GM11168 (cell line): ENCODE measurements at regions not wholly inside any gene's neighbourhood (a gene's known extent, or its start where the extent isn't known, plus 50 kb on each side); places are given as distances from the start of the nearest gene placed in this dataset.

Source experiments
- in situ Hi-C: fragments of 300-500 bp; cut with MboI; formaldehyde crosslinking; loops from one replicate; pipeline ENCODE4 v1.12.0; 2022; ENCODE audit warnings: low sequenced_read_pairs; ENCODE audit not compliant: unreplicated experiment

DNA sequence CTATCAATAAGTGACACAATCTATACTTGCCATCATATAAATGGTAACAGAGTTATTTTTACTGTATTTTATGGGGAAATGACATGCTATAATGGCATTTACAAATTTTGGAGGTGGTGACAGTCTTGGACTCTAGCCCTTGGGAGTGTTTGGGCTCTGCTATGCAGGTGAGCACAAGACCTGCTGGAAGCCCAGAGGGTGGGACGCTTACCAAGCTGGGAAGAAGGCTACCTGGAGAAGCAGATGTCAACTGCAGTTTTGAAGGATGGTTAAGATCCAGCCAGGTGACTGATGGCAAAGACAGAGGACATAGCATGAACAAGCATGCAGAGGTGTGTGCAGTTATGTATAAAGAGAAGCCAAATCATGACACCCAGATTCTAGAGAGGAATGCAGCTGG is 346.9 kb downstream of the MYCN start:
- in situ Hi-C loops = loop anchor here (10.0 kb wide), 1 partner anchor 352 kb away; no protein-coding TSS in a partner anchor

DNA sequence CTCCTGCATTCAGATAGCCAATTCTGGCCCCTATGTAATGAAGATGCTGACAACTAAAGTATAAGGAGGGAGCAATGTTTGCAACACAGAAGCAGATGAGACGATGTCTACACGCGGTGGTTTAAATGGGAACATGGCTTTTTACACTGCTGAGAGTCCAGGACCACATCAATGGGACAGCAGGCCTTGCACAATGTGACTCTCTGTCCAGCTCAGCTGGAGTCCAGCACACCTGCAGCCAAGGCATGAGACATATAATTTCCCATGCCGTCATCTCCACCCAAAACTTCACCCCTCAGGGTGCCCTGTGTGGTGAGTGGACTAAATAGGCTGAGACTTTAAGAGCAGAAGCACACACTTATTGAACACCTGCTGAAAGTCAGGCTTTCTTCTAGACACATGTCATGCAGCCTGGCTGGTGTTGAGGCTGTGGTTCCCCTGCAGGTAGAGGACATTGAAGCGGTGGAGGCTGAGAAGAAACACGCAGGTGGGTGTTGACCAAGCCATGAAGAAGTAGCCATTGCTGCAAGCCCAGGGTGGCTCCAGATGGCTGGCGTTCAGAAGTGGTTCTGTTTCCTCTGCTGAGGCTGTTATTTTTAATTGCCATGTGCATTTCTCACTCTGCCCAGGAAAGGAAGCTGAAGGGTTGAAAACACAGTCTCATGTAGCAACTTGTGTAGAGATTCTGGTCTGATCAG is 345.6 kb downstream of the MYCN start:
- in situ Hi-C loops = loop anchor here (10.0 kb wide), 1 partner anchor 351 kb away; no protein-coding TSS in a partner anchor

DNA sequence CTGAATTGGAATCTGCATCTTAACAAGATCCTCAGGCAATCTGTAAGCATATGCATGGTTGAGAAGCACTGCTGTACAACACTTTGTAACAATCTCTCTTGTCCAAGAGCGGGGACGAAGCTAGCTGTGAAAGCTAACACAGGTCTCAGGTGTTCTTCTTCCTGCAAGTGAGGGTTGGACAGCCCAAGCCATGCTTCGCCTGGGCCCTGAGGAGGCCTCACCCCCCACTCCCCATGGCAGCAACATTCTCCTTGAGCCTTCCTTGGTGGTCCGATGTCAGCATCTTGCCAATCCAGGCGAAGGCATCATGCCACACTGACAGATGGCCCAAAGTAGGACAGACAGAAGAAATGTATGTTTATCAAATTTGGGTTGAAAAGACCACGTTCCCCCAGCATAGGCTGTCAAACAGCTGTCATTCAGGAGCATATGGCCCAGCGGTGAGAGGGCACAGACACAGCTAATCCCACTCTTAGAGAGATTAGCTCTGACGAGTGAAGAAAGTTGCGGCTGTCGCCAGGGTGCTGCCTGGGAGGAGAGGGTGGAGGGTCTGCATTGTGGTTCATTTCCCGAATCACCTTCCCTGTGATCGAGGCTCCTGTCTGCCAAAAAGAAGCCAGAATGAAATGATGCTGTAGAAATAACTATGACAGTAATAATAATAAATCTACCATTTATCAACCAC is 344.7 kb downstream of the MYCN start:
- in situ Hi-C loops = loop anchor here (10.0 kb wide), 1 partner anchor 350 kb away; no protein-coding TSS in a partner anchor

DNA sequence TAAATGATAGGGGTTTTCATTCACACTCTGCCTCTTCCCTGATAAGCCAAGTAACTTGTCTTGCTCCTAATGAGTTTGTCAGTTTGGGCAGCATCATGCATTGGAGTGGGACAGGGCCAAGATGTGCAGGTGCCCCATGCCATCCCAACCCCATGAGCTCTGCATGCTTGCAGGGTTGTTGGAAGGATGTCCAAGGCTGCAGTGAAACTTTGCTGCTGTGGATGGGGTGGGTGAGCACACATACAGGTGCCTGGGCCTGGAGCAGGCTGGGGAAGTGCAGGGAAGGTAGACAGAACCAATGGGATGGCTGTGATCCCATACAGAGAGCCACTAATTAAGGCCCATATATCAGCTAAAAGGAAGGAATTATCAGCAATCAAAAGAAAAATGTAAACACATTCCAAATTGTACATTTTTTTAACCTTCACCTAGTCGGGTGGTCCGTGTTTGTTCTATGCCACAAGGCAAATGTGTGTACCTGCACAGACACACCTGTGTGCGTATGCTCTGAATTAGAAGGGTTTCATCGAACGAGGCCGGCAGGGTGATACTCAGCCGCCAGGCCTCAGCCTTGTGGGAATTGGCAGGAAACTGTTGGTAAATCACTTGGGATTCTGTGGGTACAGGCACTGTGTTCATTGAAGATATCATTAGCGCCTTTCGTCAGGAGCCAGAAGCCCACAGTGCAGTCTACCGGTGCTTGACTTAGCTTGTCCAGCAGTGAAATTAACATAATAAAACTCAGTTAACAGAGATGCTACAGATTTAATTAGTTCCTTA is 342.9 kb downstream of the MYCN start:
- in situ Hi-C loops = loop anchor here (10.0 kb wide), 1 partner anchor 348 kb away; no protein-coding TSS in a partner anchor

DNA sequence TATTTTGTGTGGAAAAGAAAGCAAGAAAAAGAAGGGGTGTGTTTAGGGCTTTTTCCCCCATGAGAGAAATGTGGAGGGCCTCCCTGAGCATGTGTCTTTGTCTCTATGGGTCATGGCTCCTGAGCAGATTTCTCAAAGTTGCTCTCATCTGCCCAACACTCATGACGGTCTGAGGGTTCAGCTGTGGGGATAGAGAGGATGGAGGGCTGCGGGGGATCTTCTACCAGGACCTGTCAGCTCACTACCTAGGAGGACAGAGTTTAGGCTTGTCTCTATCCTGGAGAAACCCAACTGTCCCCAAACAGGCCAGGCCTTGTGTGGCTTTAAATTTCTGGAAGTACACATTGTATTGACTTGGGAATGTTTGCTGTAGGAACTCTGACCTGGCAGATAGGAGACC is 342.2 kb downstream of the MYCN start:
- in situ Hi-C loops = loop anchor here (10.0 kb wide), 1 partner anchor 348 kb away; no protein-coding TSS in a partner anchor

DNA sequence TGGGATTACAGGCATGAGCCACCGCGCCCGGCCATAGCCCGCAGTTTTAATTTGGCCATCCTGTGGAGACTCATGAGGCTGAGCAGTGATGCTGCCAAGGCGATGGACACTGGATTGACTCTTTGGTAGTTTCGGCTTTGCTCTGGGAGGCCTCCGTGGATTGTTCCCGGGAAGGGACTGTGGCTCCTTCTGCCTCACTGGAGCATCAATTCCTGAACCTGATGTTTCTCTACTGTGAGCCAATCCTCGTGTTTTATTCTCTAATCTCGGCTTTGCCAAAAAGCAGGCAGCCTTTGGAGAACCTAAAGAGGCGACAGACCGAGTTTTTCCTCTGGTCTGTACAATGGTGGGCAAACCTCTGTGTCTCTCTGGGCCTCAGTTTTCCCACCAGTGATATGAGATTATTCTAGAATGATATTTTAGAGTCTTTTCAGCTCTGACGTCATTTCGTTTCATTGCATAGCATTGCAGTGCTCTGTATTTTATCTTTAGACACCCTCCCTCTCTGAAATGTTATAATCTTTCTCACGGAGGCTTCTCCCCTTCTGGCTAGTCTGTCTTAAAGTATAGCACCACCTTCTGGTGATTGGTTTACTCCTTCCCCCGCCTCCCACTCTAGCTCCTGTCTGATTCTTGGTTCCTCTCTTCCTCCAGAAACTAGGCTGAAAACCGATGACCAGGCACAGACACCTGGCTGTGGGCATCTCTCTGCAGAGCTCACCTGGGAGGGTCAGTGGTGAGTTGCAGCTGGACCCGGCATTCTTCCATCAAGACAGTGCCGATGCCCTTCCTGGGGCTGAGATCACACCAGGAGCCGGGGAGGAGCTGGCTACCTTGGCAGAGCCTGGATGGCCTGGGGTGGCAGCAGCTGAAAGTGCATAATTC is 341.3 kb downstream of the MYCN start:
- in situ Hi-C loops = loop anchor here (10.0 kb wide), 1 partner anchor 347 kb away; no protein-coding TSS in a partner anchor

DNA sequence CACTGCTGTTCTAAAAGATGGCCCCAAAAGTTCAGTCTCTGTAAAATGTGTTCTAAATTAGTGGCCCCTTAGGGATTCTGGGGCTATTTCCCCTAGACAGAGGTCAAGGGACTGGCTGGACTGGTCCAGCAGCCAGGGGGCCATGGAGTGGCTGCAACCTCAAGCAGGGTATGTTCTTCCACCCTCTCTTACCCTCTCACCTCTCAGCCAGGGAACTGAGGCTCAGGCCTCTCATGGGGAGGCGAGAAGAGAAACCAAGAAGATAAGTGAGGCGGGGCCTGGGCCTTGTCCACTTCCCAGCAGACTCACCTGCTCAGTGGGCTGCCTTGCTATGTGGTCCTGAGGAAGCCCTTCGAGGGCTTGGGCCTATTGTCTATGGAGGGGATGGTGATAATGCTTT is 339.7 kb downstream of the MYCN start:
- in situ Hi-C loops = loop anchor here (10.0 kb wide), 1 partner anchor 345 kb away; no protein-coding TSS in a partner anchor

DNA sequence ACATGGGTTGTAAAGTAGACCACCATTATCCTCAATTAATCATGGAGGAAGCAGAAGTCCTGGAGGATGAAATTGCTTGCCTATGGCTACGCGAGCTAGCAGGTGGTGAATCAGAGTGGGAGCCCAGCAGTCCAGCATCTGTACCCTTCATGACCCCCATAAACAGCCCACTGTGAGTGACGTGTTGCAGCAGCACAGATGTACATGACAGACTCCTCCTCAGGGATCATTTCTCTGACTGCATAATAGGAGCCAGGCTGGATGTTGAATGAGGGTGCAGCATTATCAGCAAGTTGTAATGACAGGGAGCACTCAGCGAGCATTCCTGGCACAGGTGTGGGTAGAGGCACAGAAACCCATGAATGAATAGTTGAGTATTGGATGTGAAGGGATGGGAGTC is 339.3 kb downstream of the MYCN start:
- in situ Hi-C loops = loop anchor here (10.0 kb wide), 1 partner anchor 345 kb away; no protein-coding TSS in a partner anchor

DNA sequence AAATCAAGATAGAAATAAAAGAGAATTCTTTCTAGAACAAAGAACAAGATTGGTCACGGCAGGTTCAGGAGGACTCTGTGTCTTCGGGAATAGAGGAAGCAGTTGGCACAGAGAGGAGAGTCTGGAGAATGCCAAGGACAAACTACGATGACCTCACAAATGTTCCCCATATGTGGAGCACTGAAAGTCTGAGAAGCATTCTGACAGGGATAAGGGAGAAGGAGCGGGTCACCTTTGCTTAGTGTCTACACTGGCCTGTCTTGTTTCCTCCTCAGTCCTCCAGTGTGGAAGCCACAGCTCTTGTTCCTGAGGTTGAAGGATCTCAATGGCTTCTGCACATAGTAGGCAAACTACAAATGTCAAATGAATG is 338.8 kb downstream of the MYCN start:
- in situ Hi-C loops = no loop called here

DNA sequence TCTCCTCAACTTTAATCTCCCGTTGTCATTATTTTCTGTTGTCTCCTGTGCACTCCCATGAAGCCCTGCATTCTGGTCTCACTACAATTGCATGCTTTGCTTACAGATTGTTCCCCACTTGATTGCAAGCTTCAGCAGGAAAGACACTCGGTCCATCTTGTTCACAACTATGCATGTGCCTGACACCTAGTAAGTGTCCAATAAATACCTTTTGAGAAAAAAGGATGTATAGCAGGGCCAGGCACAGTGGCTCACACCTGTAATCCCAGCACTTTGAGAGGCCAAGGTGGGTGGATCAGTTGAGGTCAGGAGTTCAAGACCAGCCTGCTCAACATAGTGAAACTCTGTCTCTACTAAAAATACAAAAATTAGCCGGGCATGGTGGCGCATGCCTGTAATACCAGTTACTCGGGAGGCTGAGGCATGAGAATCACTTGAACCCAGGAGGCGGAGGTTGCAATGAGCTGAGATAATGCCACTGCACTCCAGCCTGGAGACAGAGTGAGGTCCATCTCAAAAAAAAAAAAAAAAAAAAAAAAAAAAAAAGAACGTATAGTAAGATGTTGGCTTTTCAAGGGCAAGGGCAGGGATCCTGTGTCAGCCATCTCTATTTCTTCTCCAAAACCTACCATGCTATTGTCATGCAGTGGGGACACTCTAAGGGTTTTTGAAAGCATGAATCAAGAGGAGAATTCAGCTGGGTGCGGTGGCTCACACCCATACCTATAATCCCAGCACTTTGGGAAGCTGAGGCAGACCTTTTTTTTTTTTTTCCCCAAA is 338.3 kb downstream of the MYCN start:
- in situ Hi-C loops = no loop called here

DNA sequence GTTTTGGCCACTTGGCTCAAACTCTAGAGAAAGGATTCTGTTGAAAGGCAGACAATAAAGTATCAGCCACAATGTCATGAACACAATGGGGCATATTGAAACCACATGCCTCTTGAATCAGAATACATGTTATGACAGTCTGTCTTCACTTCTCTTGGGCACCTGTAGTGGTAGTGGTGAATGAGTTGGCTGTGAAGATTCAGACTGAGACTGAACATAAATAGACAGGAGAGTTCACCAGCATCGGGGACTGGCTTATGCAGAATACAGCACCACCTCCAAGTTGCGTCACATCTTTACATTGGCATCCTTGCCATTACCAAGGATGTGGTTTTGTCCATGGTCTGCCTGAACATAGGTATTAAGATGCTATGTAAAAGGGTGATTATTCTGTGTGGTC is 336.8 kb downstream of the MYCN start:
- in situ Hi-C loops = no loop called here

DNA sequence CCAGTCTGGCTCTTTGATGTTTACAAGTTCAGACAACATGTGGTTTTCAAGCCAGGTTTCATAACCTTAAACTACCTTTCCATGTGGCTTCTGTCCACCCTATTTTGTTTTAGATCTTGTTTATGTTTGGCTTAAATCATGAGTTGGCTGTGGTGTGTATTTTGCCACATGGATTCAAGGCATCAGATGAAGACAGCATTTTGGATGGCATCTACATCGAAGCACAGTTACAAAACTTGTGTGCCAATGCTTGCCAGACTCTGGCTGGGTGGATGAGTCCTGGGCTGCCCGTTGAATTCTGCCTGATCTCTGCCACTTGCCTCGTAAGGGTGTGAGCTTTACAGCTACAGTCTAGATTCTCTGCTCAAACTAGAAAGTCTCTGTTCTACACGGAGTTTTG is 335.3 kb downstream of the MYCN start:
- in situ Hi-C loops = no loop called here

DNA sequence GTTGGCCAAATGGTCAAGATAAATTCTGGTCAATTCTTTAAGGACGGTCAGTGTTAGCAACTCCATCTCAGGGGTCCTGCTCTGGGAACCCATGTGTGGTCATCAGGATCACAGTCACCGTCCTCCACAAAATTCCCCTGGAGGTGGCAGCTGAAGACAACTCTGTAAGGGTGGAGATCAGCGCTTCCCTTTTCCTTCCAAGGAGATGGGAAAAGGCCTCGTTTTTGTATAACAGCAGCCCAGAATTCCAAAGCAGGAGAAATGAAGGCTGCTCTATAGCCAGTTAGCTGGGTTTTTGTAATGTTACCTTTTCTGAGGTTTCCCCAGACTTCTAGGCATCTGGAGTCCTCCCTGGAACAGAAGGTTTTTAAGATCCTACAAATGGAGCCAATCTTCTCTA is 334.8 kb downstream of the MYCN start:
- in situ Hi-C loops = no loop called here

DNA sequence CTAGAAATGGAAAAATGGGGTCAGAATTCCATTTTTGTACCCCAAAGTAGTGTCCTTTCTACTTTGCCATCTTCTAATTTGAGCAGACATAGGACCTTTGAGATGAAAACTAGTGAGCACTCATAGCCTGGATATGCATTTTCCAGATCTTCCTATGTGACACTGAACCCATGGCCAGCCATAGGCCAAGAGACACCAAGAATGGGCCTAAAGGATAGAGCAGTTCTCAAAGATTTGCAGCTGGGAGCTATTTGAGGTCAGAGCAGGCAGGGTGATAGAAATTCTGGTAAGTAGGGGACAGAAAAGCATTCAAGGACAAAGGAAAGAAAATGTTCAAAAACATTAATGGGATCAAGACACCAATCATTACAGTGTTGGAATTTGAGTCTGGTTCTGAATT is 332.8 kb downstream of the MYCN start:
- in situ Hi-C loops = no loop called here

DNA sequence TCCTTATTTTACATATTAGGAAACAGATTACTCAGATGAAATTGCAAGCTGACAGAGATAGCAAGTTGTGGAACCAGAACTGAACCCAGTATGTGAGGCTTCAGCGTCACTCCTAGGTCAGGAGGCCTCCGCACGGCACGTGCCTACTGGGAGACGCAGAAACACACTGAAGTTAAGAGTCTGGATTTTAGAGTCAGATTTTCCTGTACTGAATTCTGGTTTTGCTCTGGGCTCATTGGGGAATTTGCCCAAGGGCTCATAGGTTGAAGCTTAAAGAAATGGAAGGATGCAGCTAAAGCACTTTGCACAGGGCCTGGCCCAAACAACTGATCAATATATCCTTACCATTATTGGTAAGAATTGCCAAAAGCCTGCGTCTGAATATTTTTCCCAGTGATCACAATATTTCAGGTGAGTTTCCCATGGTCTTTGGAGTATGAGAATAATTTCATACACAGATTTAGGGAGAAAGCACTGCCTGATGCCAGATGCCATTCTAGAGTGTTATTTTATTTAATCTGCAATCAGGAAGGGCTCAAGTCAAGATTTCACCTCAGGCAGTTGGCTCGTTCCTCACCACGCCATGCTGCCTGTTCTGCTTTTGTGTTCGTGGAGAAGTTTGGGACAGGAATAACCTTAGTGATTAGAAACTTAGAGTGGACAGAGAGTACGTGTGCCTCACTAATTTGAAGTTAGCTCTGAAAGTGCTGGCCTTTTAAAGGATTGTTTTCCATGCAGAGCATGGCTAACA is 331.9 kb downstream of the MYCN start:
- in situ Hi-C loops = no loop called here

DNA sequence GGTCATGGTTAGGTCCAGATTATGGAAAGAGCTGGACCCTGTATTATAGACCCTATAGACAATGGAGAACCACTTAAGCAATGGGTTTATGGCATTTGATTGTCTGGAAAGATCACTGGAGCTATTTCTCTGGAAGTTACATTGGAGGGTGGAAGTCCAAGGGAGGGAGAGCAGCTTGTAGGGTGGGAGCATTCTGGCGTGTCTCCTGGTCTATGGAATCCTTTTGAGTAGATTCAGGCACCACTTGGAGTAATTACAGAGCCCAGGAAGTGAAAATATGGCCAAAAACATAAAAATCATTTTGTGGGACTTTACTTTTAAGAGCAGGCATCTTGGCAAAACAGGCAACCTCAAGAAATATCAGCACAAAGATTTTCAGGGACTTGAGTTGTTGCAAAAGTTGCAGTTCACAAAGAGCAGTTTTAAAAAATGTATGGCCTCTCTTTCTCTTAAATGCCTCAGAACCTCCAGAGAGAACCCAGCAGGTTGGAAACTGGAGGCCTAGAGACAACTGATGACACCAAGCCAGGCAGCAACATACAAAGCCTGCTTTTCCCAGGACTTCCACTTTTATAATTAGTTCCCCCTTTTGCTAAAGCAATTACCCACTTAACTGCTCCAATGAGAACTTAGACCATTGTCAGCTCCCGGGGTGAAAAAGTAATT is 331.0 kb downstream of the MYCN start:
- in situ Hi-C loops = no loop called here

DNA sequence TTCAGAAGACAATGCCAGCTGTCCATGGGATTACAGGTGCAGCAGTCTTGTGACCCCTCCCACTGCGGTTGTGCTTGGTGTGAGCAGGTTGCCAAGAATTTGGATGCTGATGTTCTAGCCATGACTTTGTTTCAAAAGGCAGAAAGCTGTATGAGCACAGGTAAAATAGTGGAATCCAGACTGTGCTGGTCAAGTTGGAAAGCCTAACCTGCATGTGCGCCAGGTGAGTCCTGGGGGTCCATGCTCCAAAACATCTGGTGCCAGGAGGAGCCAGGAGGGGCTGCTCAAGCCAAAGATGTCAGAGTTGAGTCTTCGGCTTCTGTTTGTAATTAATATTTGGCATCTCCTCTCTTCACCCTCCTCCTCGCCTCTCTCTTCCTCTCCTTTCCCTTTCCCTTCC is 330.1 kb downstream of the MYCN start:
- in situ Hi-C loops = no loop called here
